Adrenal gland (tissue), 5 donors: ENCODE measurements at regions not wholly inside any gene's neighbourhood (a gene's known extent, or its start where the extent isn't known, plus 50 kb on each side); places are given as distances from the start of the nearest gene placed in this dataset.

ENCODE experiments used
- CTCF ChIP-seq, 6 experiments: fragments of 450-650 bp in 4 of 6; fragments of 200-600 bp in 2 of 6; sonication (generic) in 1 of 6; IDR thresholded peaks; 1 replicate in 5 of 6; 2 replicates in 1 of 6; pipeline versions ENCODE4 v1.5.1 to v1.8.0; 2016 to 2021; ENCODE audit warnings: antibody characterized with exemption in 6 of 6, mild to moderate bottlenecking in 2 of 6, moderate library complexity in 1 of 6
- POLR2A ChIP-seq, 2 donors: fragments of 450-650 bp; IDR thresholded peaks; one replicate each; pipeline ENCODE4 v1.6.1; 2017; ENCODE audit warnings: antibody characterized with exemption in 2 of 2, mild to moderate bottlenecking in 2 of 2, moderate library complexity in 1 of 2
- donor health status: DM: no; HTN: no; CAD: no.

GRCh38 chr4:27327421-27328181 is 467.0 kb downstream of the STIM2 start:
- TF ChIP-seq POLR2A (IDR thresholded peaks at IDR 0.05) (no peak), CTCF (IDR thresholded peaks at IDR 0.05) (no peak)
